Ishikawa (cell line): ENCODE measurements at regions not wholly inside any gene's neighbourhood (a gene's known extent, or its start where the extent isn't known, plus 50 kb on each side); places are given as distances from the start of the nearest gene placed in this dataset.

Experiments
- CEBPB ChIP-seq: IDR thresholded peaks from 2 replicates; pipeline ENCODE4 v1.6.1; 2012
- CREB1 ChIP-seq: IDR thresholded peaks from 2 replicates; pipeline ENCODE4 v1.6.1; 2012; ENCODE audit warnings: low read depth
- EGR1 ChIP-seq: IDR thresholded peaks from 2 replicates; pipeline ENCODE4 v1.6.1; 2012
- EP300 ChIP-seq: IDR thresholded peaks from 2 replicates; pipeline ENCODE4 v1.6.1; 2012; ENCODE audit warnings: borderline replicate concordance
- FOXM1 ChIP-seq: IDR thresholded peaks from 2 replicates; pipeline ENCODE4 v1.6.1; 2012; ENCODE audit warnings: low read depth, borderline replicate concordance
- MAX ChIP-seq: IDR thresholded peaks from 2 replicates; pipeline ENCODE4 v1.6.1; 2012
- NFIC ChIP-seq: IDR thresholded peaks from 2 replicates; pipeline ENCODE4 v1.6.1; 2012
- RAD21 ChIP-seq: IDR thresholded peaks from 2 replicates; pipeline ENCODE4 v1.6.1; 2012; ENCODE audit warnings: low read depth
- REST ChIP-seq: IDR thresholded peaks from 2 replicates; pipeline ENCODE4 v1.6.1; 2012; ENCODE audit warnings: low read depth, mild to moderate bottlenecking
- TAF1 ChIP-seq: IDR thresholded peaks from 2 replicates; pipeline ENCODE4 v1.6.1; 2012; ENCODE audit warnings: low read depth, mild to moderate bottlenecking
- TCF12 ChIP-seq: IDR thresholded peaks from 2 replicates; pipeline ENCODE4 v1.6.1; 2012; ENCODE audit warnings: low read depth
- TEAD4 ChIP-seq: IDR thresholded peaks from 2 replicates; pipeline ENCODE4 v1.6.1; 2012
- USF1 ChIP-seq: IDR thresholded peaks from 2 replicates; pipeline ENCODE4 v1.6.1; 2012
- YY1 ChIP-seq: IDR thresholded peaks from 2 replicates; pipeline ENCODE4 v1.6.1; 2012; ENCODE audit warnings: low read depth
- ZBTB7A ChIP-seq: IDR thresholded peaks from 2 replicates; pipeline ENCODE4 v1.6.1; 2012; ENCODE audit warnings: low read depth

- TF ChIP-seq CREB1 (no peak), TAF1 (no peak)
Measured at GRCh38 chrX:30067677-30068076, 147.7 kb upstream of the MAGEB2 start.

GRCh38 chrX:30085571-30085970 lies 129.8 kb upstream of the MAGEB2 start:
- TF ChIP-seq FOXM1 (no peak), RAD21 (no peak), TAF1 (no peak), EP300 (no peak), CREB1 (no peak), TCF12 (no peak), TEAD4 (no peak), CEBPB (no peak), REST (no peak), USF1 (no peak), YY1 (no peak), NFIC (no peak), MAX (no peak), ZBTB7A (no peak), EGR1 (no peak)

- TF ChIP-seq YY1 (no peak), EGR1 (no peak), MAX (no peak), TCF12 (no peak), CREB1 (no peak)
Measured at GRCh38 chrX:30111431-30111830, 103.9 kb upstream of the MAGEB2 start.

GRCh38 chrX:30141966-30142365 lies 73.4 kb upstream of the MAGEB2 start:
- TF ChIP-seq ZBTB7A (no peak), MAX (no peak), TCF12 (no peak), USF1 (no peak), RAD21 (peak; percentile 66), FOXM1 (no peak), NFIC (no peak), YY1 (no peak)

GRCh38 chrX:30144221-30144620 lies 71.1 kb upstream of the MAGEB2 start:
- no peak for TF ChIP-seq NFIC
- TF ChIP-seq EGR1, result no peak
- TF ChIP-seq TCF12, result no peak
- no peak for TF ChIP-seq TAF1
- no peak for TF ChIP-seq REST

- TF ChIP-seq CREB1 (no peak), USF1 (no peak), CEBPB (no peak), TAF1 (no peak), TCF12 (no peak), EGR1 (no peak), ZBTB7A (no peak), TEAD4 (no peak), NFIC (no peak), REST (no peak), EP300 (no peak), RAD21 (no peak), FOXM1 (no peak), MAX (no peak), YY1 (no peak)
Measured at GRCh38 chrX:30144971-30145731, 70.2 kb upstream of the MAGEB2 start.
